Thyroid gland (tissue), 4 donors: ENCODE measurements at regions not wholly inside any gene's neighbourhood (a gene's known extent, or its start where the extent isn't known, plus 50 kb on each side); places are given as distances from the start of the nearest gene placed in this dataset.

Experiments used
- DNase-seq, 2 donors: peaks; one replicate each; pipeline ENCODE4 v3.0.0-alpha.2; 2019
- H3K27ac ChIP-seq, 3 donors: fragments of 200-600 bp; sonication (generic); 1 replicate in 2 of 3; 2 replicates in 1 of 3; pipeline ENCODE4 v1.5.1; 2016 to 2019; ENCODE audit warnings: mild to moderate bottlenecking in 1 of 3, moderate library complexity in 1 of 3
- H3K27me3 ChIP-seq: fragments of 200-600 bp; sonication (generic); one replicate; pipeline ENCODE4 v1.5.1; 2019
- H3K36me3 ChIP-seq, 2 donors: fragments of 200-600 bp; sonication (generic); one replicate each; pipeline ENCODE4 v1.5.1; 2016 to 2019
- H3K4me1 ChIP-seq, 2 donors: fragments of 200-600 bp; sonication (generic); one replicate each; pipeline ENCODE4 v1.5.1; 2017 to 2019
- H3K4me3 ChIP-seq, 3 donors: fragments of 200-600 bp; sonication (generic); replicated peaks in 1 of 3; 1 replicate in 2 of 3; 2 replicates in 1 of 3; pipeline ENCODE4 v1.5.1; 2016; ENCODE audit warnings: mild to moderate bottlenecking in 1 of 3
- H3K9me3 ChIP-seq: fragments of 200-600 bp; sonication (generic); one replicate; pipeline ENCODE4 v1.5.1; 2017
- CTCF ChIP-seq, 6 experiments: fragments of 200-600 bp in 3 of 6; fragments of 450-650 bp in 3 of 6; sonication (generic) in 3 of 6; IDR thresholded peaks; one replicate each; pipeline ENCODE4 v1.5.1; 2016 to 2019; ENCODE audit warnings: antibody characterized with exemption in 6 of 6, mild to moderate bottlenecking in 2 of 6, inconsistent platforms in 1 of 6, moderate library complexity in 1 of 6
- POLR2A ChIP-seq, 2 donors: fragments of 450-650 bp; IDR thresholded peaks; one replicate each; pipeline ENCODE4 v1.6.1; 2017; ENCODE audit warnings: antibody characterized with exemption in 2 of 2, mild to moderate bottlenecking in 2 of 2, moderate library complexity in 1 of 2
- WGBS, 2 donors: methylation state at CpG; one replicate each; pipeline ENCODE4 v1.1.5; 2017; 5-methylcytosine and 5-hydroxymethylcytosine counted together
- intact Hi-C: fragments of 100-400 bp; cut with DNase I; formaldehyde crosslinking; loops from one replicate; pipeline ENCODE4 v1.15.1; 2023

GRCh38 chr6:115733426-115733825 is 327.3 kb downstream of the FRK start:
- Histone ChIP-seq H3K9me3 (no peaks in the 10 kb centered on the region), H3K27me3 (no peaks in the 10 kb centered on the region), H3K27ac (no peak overlapping the region), H3K36me3 (no peaks in the 10 kb centered on the region), H3K4me1 (no peaks in the 10 kb centered on the region), H3K4me3 (no peak overlapping the region)
- TF ChIP-seq CTCF (IDR thresholded peaks at IDR 0.05): no peak
- TF ChIP-seq POLR2A (IDR thresholded peaks at IDR 0.05): no peak
- DNase-seq: no peak
- intact Hi-C loops: no loop called here

GRCh38 chr6:115729036-115729435 is 331.7 kb downstream of the FRK start:
- H3K36me3 ChIP-seq: no peaks in the 10 kb centered on the region
- TF ChIP-seq POLR2A (IDR thresholded peaks at IDR 0.05) (no peak), CTCF (IDR thresholded peaks at IDR 0.05) (no peak)
- 92% methylated on average over 5 of the region's 5 CpGs for WGBS, 2 donors
- H3K4me3 ChIP-seq: no peak overlapping the region
- intact Hi-C loops: no loop called here
- H3K27ac ChIP-seq: no peak overlapping the region
- H3K4me1 ChIP-seq: no peaks in the 10 kb centered on the region
- no peaks in the 10 kb centered on the region for H3K27me3 ChIP-seq
- no peaks in the 10 kb centered on the region for H3K9me3 ChIP-seq
- DNase-seq: no peak

- Histone ChIP-seq H3K36me3 (no peaks in the 10 kb centered on the region), H3K4me3 (no peak overlapping the region), H3K27me3 (no peaks in the 10 kb centered on the region), H3K4me1 (no peaks in the 10 kb centered on the region), H3K9me3 (no peaks in the 10 kb centered on the region), H3K27ac (no peak overlapping the region)
- DNase-seq: no peak
- no peak for TF ChIP-seq CTCF (IDR thresholded peaks at IDR 0.05)
- no peak for TF ChIP-seq POLR2A (IDR thresholded peaks at IDR 0.05)
- intact Hi-C loops: no loop called here
These were observed 332.5 kb downstream of the FRK start for GRCh38 chr6:115728171-115728570.

GRCh38 chr6:115721564-115721963 is 339.1 kb downstream of the FRK start:
- Histone ChIP-seq H3K36me3 (no peaks in the 10 kb centered on the region), H3K27ac (no peak overlapping the region), H3K9me3 (no peaks in the 10 kb centered on the region), H3K4me3 (no peak overlapping the region), H3K27me3 (no peaks in the 10 kb centered on the region), H3K4me1 (no peaks in the 10 kb centered on the region)
- DNase-seq: no peak
- intact Hi-C loops: no loop called here
- no peak for TF ChIP-seq POLR2A (IDR thresholded peaks at IDR 0.05)
- no peak for TF ChIP-seq CTCF (IDR thresholded peaks at IDR 0.05)
- WGBS, 2 donors: 75 to 76% methylated on average over 2 of the region's 2 CpGs

GRCh38 chr6:115720900-115721299 is 339.8 kb downstream of the FRK start:
- DNase-seq: no peak
- Histone ChIP-seq H3K4me3 (no peak overlapping the region), H3K27me3 (no peaks in the 10 kb centered on the region), H3K27ac (no peak overlapping the region), H3K36me3 (no peaks in the 10 kb centered on the region), H3K9me3 (no peaks in the 10 kb centered on the region), H3K4me1 (no peaks in the 10 kb centered on the region)
- TF ChIP-seq CTCF (IDR thresholded peaks at IDR 0.05) (no peak), POLR2A (IDR thresholded peaks at IDR 0.05) (no peak)
- 94 to 95% methylated on average over 1 of the region's 1 CpG for whole genome bisulfite sequencing, 2 donors
- intact Hi-C loops: no loop called here
